H1 (cell line): ENCODE measurements at regions not wholly inside any gene's neighbourhood (a gene's known extent, or its start where the extent isn't known, plus 50 kb on each side); places are given as distances from the start of the nearest gene placed in this dataset.

Experiments
- CTCF ChIA-PET: fragments of 300-600 bp; sonication (Branson Sonifier 250); formaldehyde crosslinking; loops from one replicate; lab custom pipeline; 2021; ENCODE audit not compliant: partially characterized antibody; lab: Charles Lee
- POLR2A ChIA-PET: fragments of 300-600 bp; sonication (Branson Sonifier 250); formaldehyde crosslinking; loops from one replicate; lab custom pipeline; 2021; ENCODE audit warnings: inconsistent platforms; ENCODE audit not compliant: partially characterized antibody; lab: Charles Lee
- DNase-seq, 2 experiments: peaks; one replicate each; pipeline versions ENCODE4 v3.0.0 to v3.0.0-alpha.2; 2010 to 2022; ENCODE audit warnings: low spot score in 2 of 2, low read depth in 1 of 2, mixed read lengths in 1 of 2
- FAIRE-seq: peaks from 2 replicates; lab custom pipeline; 2011; peaks lifted over from hg19 to GRCh38; lab: Jason Lieb, UNC
- H2AFZ ChIP-seq: 2 replicates; pipeline ENCODE4 v1.8.1; 2012; ENCODE audit warnings: low read length, inconsistent platforms
- H2AK5ac ChIP-seq: 2 replicates; pipeline ENCODE4 v1.6.1; 2013; ENCODE audit warnings: low read depth, low read length
- H2BK120ac ChIP-seq: replicated peaks from 2 replicates; pipeline ENCODE3; 2013; ENCODE audit warnings: low read depth, low read length, inconsistent platforms
- H2BK12ac ChIP-seq: 2 replicates; pipeline ENCODE4 v1.6.1; 2013; ENCODE audit warnings: low read depth, low read length
- H2BK15ac ChIP-seq: 2 replicates; pipeline ENCODE4 v1.6.1; 2013; ENCODE audit warnings: low read length
- H2BK20ac ChIP-seq: 2 replicates; pipeline ENCODE4 v1.6.1; 2013; ENCODE audit warnings: low read length
- H2BK5ac ChIP-seq: 2 replicates; pipeline ENCODE4 v1.6.1; 2013; ENCODE audit warnings: low read depth, low read length
- H3K14ac ChIP-seq: 2 replicates; pipeline ENCODE4 v1.6.1; 2013; ENCODE audit warnings: inconsistent platforms; ENCODE audit not compliant: insufficient read length
- H3K18ac ChIP-seq: 2 replicates; pipeline ENCODE4 v1.6.1; 2013; ENCODE audit warnings: low read length; ENCODE audit errors: extremely low read depth
- H3K23ac ChIP-seq: 2 replicates; pipeline ENCODE4 v1.6.1; 2013; ENCODE audit warnings: inconsistent platforms; ENCODE audit not compliant: insufficient read length
- H3K23me2 ChIP-seq: 2 replicates; pipeline ENCODE4 v1.6.1; 2013; ENCODE audit warnings: low read depth, low read length
- H3K27ac ChIP-seq: 2 replicates; pipeline ENCODE4 v1.6.1; 2011; ENCODE audit warnings: low read depth, low read length, inconsistent platforms
- H3K27me3 ChIP-seq, 4 experiments: replicated peaks in 1 of 4; 1 replicate in 1 of 4; 2 replicates in 3 of 4; pipeline versions ENCODE4 v1.6.1 to v1.8.1; 2011 to 2013; ENCODE audit warnings: low read length in 3 of 4, mild to moderate bottlenecking in 3 of 4, inconsistent platforms in 2 of 4, mixed read lengths in 2 of 4, moderate library complexity in 1 of 4; ENCODE audit not compliant: control insufficient read depth in 3 of 4, insufficient read depth in 3 of 4; ENCODE audit errors: extremely low read depth in 1 of 4
- H3K36me3 ChIP-seq, 4 experiments: 2 replicates each; pipeline versions ENCODE4 v1.6.1 to v1.8.1; 2011 to 2013; ENCODE audit warnings: mild to moderate bottlenecking in 4 of 4, low read length in 3 of 4, moderate library complexity in 2 of 4, control low read depth in 1 of 4, inconsistent platforms in 1 of 4; ENCODE audit not compliant: insufficient read depth in 4 of 4, control insufficient read depth in 2 of 4
- H3K4ac ChIP-seq: replicated peaks from 2 replicates; pipeline ENCODE3; 2013; ENCODE audit warnings: low read length, low read depth, mixed read lengths, inconsistent platforms; ENCODE audit not compliant: insufficient read length
- H3K4me1 ChIP-seq, 4 experiments: replicated peaks in 1 of 4; 1 replicate in 1 of 4; 2 replicates in 3 of 4; pipeline versions ENCODE4 v1.6.1 to v1.8.1; 2011 to 2013; ENCODE audit warnings: low read length in 3 of 4, inconsistent platforms in 2 of 4, mixed read lengths in 1 of 4; ENCODE audit not compliant: insufficient read depth in 4 of 4, control insufficient read depth in 3 of 4
- H3K4me2 ChIP-seq, 2 experiments: 2 replicates each; pipeline versions ENCODE4 v1.6.1 to v1.8.1; 2011 to 2013; ENCODE audit warnings: low read depth in 2 of 2, low read length in 2 of 2, control low read depth in 1 of 2, inconsistent platforms in 1 of 2, mild to moderate bottlenecking in 1 of 2; ENCODE audit not compliant: insufficient read depth in 1 of 2
- H3K4me3 ChIP-seq, 4 experiments: fragments of 200-600, 300-600 bp in 1 of 4; sonication (generic), shearing (Covaris generic), sonication (Bioruptor Twin) in 1 of 4; 2 replicates each; pipeline versions ENCODE4 v1.5.1 to v1.8.1; 2011 to 2016; ENCODE audit warnings: low read length in 4 of 4, low read depth in 3 of 4, control low read depth in 2 of 4, inconsistent platforms in 2 of 4, mild to moderate bottlenecking in 2 of 4, mixed read lengths in 1 of 4, moderate library complexity in 1 of 4; ENCODE audit not compliant: insufficient read depth in 2 of 4; ENCODE audit errors: extremely low read depth in 1 of 4
- H3K56ac ChIP-seq: replicated peaks from 2 replicates; pipeline ENCODE3; 2013; ENCODE audit warnings: low read depth, mild to moderate bottlenecking, mixed read lengths, low read length, inconsistent platforms; ENCODE audit not compliant: insufficient read length
- H3K79me1 ChIP-seq: 2 replicates; pipeline ENCODE4 v1.6.1; 2013; ENCODE audit warnings: low read depth, low read length, control low read depth
- H3K79me2 ChIP-seq, 2 experiments: 2 replicates each; pipeline versions ENCODE4 v1.6.1 to v1.8.1; 2012 to 2013; ENCODE audit warnings: low read length in 2 of 2, mild to moderate bottlenecking in 2 of 2, inconsistent platforms in 1 of 2; ENCODE audit not compliant: insufficient read depth in 2 of 2, control insufficient read depth in 1 of 2
- H3K9ac ChIP-seq, 4 experiments: replicated peaks in 1 of 4; 1 replicate in 1 of 4; 2 replicates in 3 of 4; pipeline versions ENCODE4 v1.6.1 to v1.8.1; 2011 to 2013; ENCODE audit warnings: low read depth in 3 of 4, low read length in 3 of 4, control low read depth in 2 of 4, mild to moderate bottlenecking in 2 of 4, moderate library complexity in 2 of 4, inconsistent platforms in 1 of 4; ENCODE audit errors: extremely low read depth in 1 of 4
- H3K9me3 ChIP-seq, 2 experiments: 2 replicates each; pipeline versions ENCODE4 v1.6.1 to v1.8.1; 2012 to 2013; ENCODE audit warnings: mild to moderate bottlenecking in 2 of 2, moderate library complexity in 2 of 2, control low read depth in 1 of 2, inconsistent platforms in 1 of 2, low read depth in 1 of 2, low read length in 1 of 2, mixed read lengths in 1 of 2; ENCODE audit not compliant: insufficient read depth in 2 of 2
- H4K20me1 ChIP-seq, 2 experiments: replicated peaks in 1 of 2; 2 replicates each; pipeline versions ENCODE3 to v1.8.1; 2011 to 2013; ENCODE audit warnings: inconsistent platforms in 2 of 2, low read length in 2 of 2, mild to moderate bottlenecking in 1 of 2; ENCODE audit not compliant: insufficient read depth in 2 of 2, control insufficient read depth in 1 of 2
- H4K5ac ChIP-seq: 2 replicates; pipeline ENCODE4 v1.6.1; 2013; ENCODE audit warnings: low read length, low read depth, mixed read lengths, inconsistent platforms; ENCODE audit not compliant: insufficient read length
- H4K8ac ChIP-seq: 2 replicates; pipeline ENCODE4 v1.8.0; 2013; ENCODE audit warnings: mild to moderate bottlenecking, moderate library complexity, low read length, inconsistent platforms; ENCODE audit not compliant: insufficient read depth; ENCODE audit errors: extremely low read depth
- H4K91ac ChIP-seq: replicated peaks from 2 replicates; pipeline ENCODE3; 2013; ENCODE audit warnings: low read length, mixed read lengths, inconsistent platforms; ENCODE audit not compliant: insufficient read length
- JUND ChIP-seq: IDR thresholded peaks from 2 replicates; pipeline ENCODE4 v1.6.1; 2011; ENCODE audit warnings: mild to moderate bottlenecking, improper control_type of control experiment, low read length

GRCh38 chrX:42541554-42541953 is 236.4 kb downstream of the PPP1R2C start:
- Histone ChIP-seq H3K4me1 (no peaks in the 10 kb centered on the region), H2BK120ac (no peak overlapping the region), H4K91ac (no peak overlapping the region), H3K27me3 (no peaks in the 10 kb centered on the region), H2AK5ac (no peak overlapping the region), H3K9me3 (no peaks in the 10 kb centered on the region), H2AFZ (no peak overlapping the region), H4K5ac (no peak overlapping the region), H3K23me2 (no peaks in the 10 kb centered on the region), H3K56ac (no peak overlapping the region), H4K20me1 (no peaks in the 10 kb centered on the region), H3K18ac (no peak overlapping the region), H3K9ac (no peak overlapping the region), H3K27ac (no peak overlapping the region), H4K8ac (no peak overlapping the region), H3K14ac (no peak overlapping the region), H2BK15ac (no peak overlapping the region), H3K79me1 (no peaks in the 10 kb centered on the region), H2BK12ac (no peak overlapping the region), H3K79me2 (no peaks in the 10 kb centered on the region), H2BK5ac (no peak overlapping the region), H3K36me3 (no peaks in the 10 kb centered on the region), H2BK20ac (no peak overlapping the region), H3K23ac (no peak overlapping the region), H3K4ac (no peak overlapping the region), H3K4me3 (no peak overlapping the region), H3K4me2 (no peak overlapping the region)
- TF ChIP-seq JUND = no peak
- CTCF ChIA-PET = no interaction called here
- POLR2A ChIA-PET = no interaction called here
- FAIRE-seq (no peak), DNase-seq (no peak)
